ENCODE measurements at regions not wholly inside any gene's neighbourhood (a gene's known extent, or its start where the extent isn't known, plus 50 kb on each side); places are given as distances from the start of the nearest gene placed in this dataset.
"Not testable (repeated sequence)": the region's sequence is repeated elsewhere in the genome, so short reads cannot be mapped to it uniquely, and the experiment has no call there.

GRCh38 chr13:80093888-80094287 is 247.0 kb downstream of the SPRY2 start:
- peaks cover 4% of the 10 kb centered on the region for H3K27me3 Mint-ChIP-seq
- no peak overlapping the region for H3K27ac Mint-ChIP-seq
- no peaks in the 10 kb centered on the region for H3K9me3 Mint-ChIP-seq
- ATAC-seq (ENCODE audit: low read depth) (no peak), DNase-seq (no peak)
- H3K4me3 Mint-ChIP-seq, result no peak overlapping the region
- no peaks in the 10 kb centered on the region for H3K4me1 Mint-ChIP-seq
- POLR2A ChIA-PET, result no interaction called here
- no peaks in the 10 kb centered on the region for H3K36me3 Mint-ChIP-seq

GRCh38 chr13:80086304-80086721 is 254.6 kb downstream of the SPRY2 start:
- Mint-ChIP-seq H3K4me1 (no peaks in the 10 kb centered on the region), H3K9me3 (peaks cover 3% of the 10 kb centered on the region), H3K36me3 (no peaks in the 10 kb centered on the region), H3K27ac (no peak overlapping the region), H3K4me3 (no peak overlapping the region), H3K27me3 (peaks cover 4% of the 10 kb centered on the region)
- POLR2A ChIA-PET, result no interaction called here
- ATAC-seq (ENCODE audit: low read depth), result no peak
- DNase-seq, result no peak

GRCh38 chr13:80083853-80084676 is 256.9 kb downstream of the SPRY2 start:
- Mint-ChIP-seq H3K36me3 (no peaks in the 10 kb centered on the region), H3K27me3 (no peaks in the 10 kb centered on the region), H3K4me3 (no peak overlapping the region), H3K4me1 (no peaks in the 10 kb centered on the region), H3K9me3 (peaks cover 3% of the 10 kb centered on the region), H3K27ac (no peak overlapping the region)
- POLR2A ChIA-PET, result no interaction called here
- no peak for DNase-seq
- no peak for ATAC-seq (ENCODE audit: low read depth)

GRCh38 chr13:80083081-80083852 is 257.7 kb downstream of the SPRY2 start:
- POLR2A ChIA-PET, result no interaction called here

GRCh38 chr13:80082396-80083080 is 258.4 kb downstream of the SPRY2 start:
- no peaks in the 10 kb centered on the region for H3K36me3 Mint-ChIP-seq
- H3K9me3 Mint-ChIP-seq, result peaks cover 3% of the 10 kb centered on the region
- DNase-seq (no peak), ATAC-seq (ENCODE audit: low read depth) (no peak)
- no peaks in the 10 kb centered on the region for H3K27me3 Mint-ChIP-seq
- no peaks in the 10 kb centered on the region for H3K4me1 Mint-ChIP-seq
- POLR2A ChIA-PET, result no interaction called here
- no peak overlapping the region for H3K27ac Mint-ChIP-seq
- no peak overlapping the region for H3K4me3 Mint-ChIP-seq

More at GRCh38 chr13:80083081-80083852, 257.7 kb downstream of the SPRY2 start:
- Mint-ChIP-seq H3K36me3 (no peaks in the 10 kb centered on the region), H3K27me3 (no peaks in the 10 kb centered on the region), H3K9me3 (peaks cover 3% of the 10 kb centered on the region), H3K4me3 (no peak overlapping the region), H3K4me1 (no peaks in the 10 kb centered on the region), H3K27ac (no peak overlapping the region)
- ATAC-seq (ENCODE audit: low read depth) (no peak), DNase-seq (no peak)

- no peaks in the 10 kb centered on the region for H3K36me3 Mint-ChIP-seq
- peaks cover 1% of the 10 kb centered on the region for H3K9me3 Mint-ChIP-seq
- no peak for DNase-seq
- no peak overlapping the region for H3K27ac Mint-ChIP-seq
- H3K27me3 Mint-ChIP-seq, result no peaks in the 10 kb centered on the region
- no peaks in the 10 kb centered on the region for H3K4me1 Mint-ChIP-seq
- H3K4me3 Mint-ChIP-seq, result no peak overlapping the region
- POLR2A ChIA-PET, result no interaction called here
- no peak for ATAC-seq (ENCODE audit: low read depth)
Observed at GRCh38 chr13:80074811-80075210, 266.1 kb downstream of the SPRY2 start.

- no peaks in the 10 kb centered on the region for H3K4me1 Mint-ChIP-seq
- DNase-seq (no peak), ATAC-seq (ENCODE audit: low read depth) (no peak)
- POLR2A ChIA-PET, result no interaction called here
- H3K27me3 Mint-ChIP-seq, result no peaks in the 10 kb centered on the region
- no peaks in the 10 kb centered on the region for H3K36me3 Mint-ChIP-seq
- no peak overlapping the region for H3K4me3 Mint-ChIP-seq
- peaks cover 1% of the 10 kb centered on the region for H3K9me3 Mint-ChIP-seq
- H3K27ac Mint-ChIP-seq, result no peak overlapping the region
Observed at GRCh38 chr13:80074143-80074752, 266.7 kb downstream of the SPRY2 start.

GRCh38 chr13:80072231-80072630 is 268.7 kb downstream of the SPRY2 start:
- POLR2A ChIA-PET, result no interaction called here
- peaks cover 1% of the 10 kb centered on the region for H3K9me3 Mint-ChIP-seq

GRCh38 chr13:80070024-80070703 is 270.8 kb downstream of the SPRY2 start:
- no peak for DNase-seq

More at GRCh38 chr13:80072231-80072630, 268.7 kb downstream of the SPRY2 start:
- Mint-ChIP-seq H3K27ac (no peak overlapping the region), H3K27me3 (no peaks in the 10 kb centered on the region), H3K4me3 (no peak overlapping the region), H3K36me3 (no peaks in the 10 kb centered on the region), H3K4me1 (no peaks in the 10 kb centered on the region)
- DNase-seq (no peak), ATAC-seq (ENCODE audit: low read depth) (no peak)

GRCh38 chr13:80069374-80069773 is 271.6 kb downstream of the SPRY2 start:
- Mint-ChIP-seq H3K27me3 (no peaks in the 10 kb centered on the region), H3K4me3 (no peak overlapping the region), H3K36me3 (no peaks in the 10 kb centered on the region), H3K4me1 (no peaks in the 10 kb centered on the region), H3K27ac (no peak overlapping the region), H3K9me3 (no peaks in the 10 kb centered on the region)
- POLR2A ChIA-PET, result no interaction called here
- ATAC-seq (ENCODE audit: low read depth) (no peak), DNase-seq (no peak)

More at GRCh38 chr13:80070024-80070703, 270.8 kb downstream of the SPRY2 start:
- Mint-ChIP-seq H3K27me3 (no peaks in the 10 kb centered on the region), H3K4me1 (no peaks in the 10 kb centered on the region), H3K36me3 (no peaks in the 10 kb centered on the region), H3K4me3 (no peak overlapping the region), H3K27ac (no peak overlapping the region), H3K9me3 (peaks cover 1% of the 10 kb centered on the region)
- no peak for ATAC-seq (ENCODE audit: low read depth)
- POLR2A ChIA-PET, result no interaction called here

GRCh38 chr13:80065996-80066395 is 274.9 kb downstream of the SPRY2 start:
- no peaks in the 10 kb centered on the region for H3K4me1 Mint-ChIP-seq
- no peak overlapping the region for H3K27ac Mint-ChIP-seq
- H3K9me3 Mint-ChIP-seq, result peaks cover 3% of the 10 kb centered on the region
- no peaks in the 10 kb centered on the region for H3K36me3 Mint-ChIP-seq
- ATAC-seq (ENCODE audit: low read depth), result no peak
- DNase-seq, result no peak
- POLR2A ChIA-PET, result no interaction called here
- H3K4me3 Mint-ChIP-seq, result no peak overlapping the region
- no peaks in the 10 kb centered on the region for H3K27me3 Mint-ChIP-seq

GRCh38 chr13:80062416-80062815 is 278.5 kb downstream of the SPRY2 start:
- H3K4me1 Mint-ChIP-seq; H3K4me3 Mint-ChIP-seq; H3K27ac Mint-ChIP-seq; H3K36me3 Mint-ChIP-seq; DNase-seq; H3K27me3 Mint-ChIP-seq; ATAC-seq (ENCODE audit: low read depth); POLR2A ChIA-PET; H3K9me3 Mint-ChIP-seq: not testable (repeated sequence)

- Mint-ChIP-seq H3K27me3 (no peaks in the 10 kb centered on the region), H3K4me3 (no peak overlapping the region), H3K9me3 (peaks cover 3% of the 10 kb centered on the region), H3K27ac (no peak overlapping the region), H3K4me1 (no peaks in the 10 kb centered on the region), H3K36me3 (no peaks in the 10 kb centered on the region)
- no peak for DNase-seq
- no peak for ATAC-seq (ENCODE audit: low read depth)
- POLR2A ChIA-PET, result no interaction called here
Observed at GRCh38 chr13:80059789-80060188, 281.1 kb downstream of the SPRY2 start.

Measured in activated naive CD8-positive, alpha-beta T cell treated with anti-CD3 and anti-CD28 coated beads, Interleukin-2, amount 10 ng/mL, durations not matched to agents 7 days and 5 days (primary cell).